HT1080 (cell line): ENCODE measurements at regions not wholly inside any gene's neighbourhood (a gene's known extent, or its start where the extent isn't known, plus 50 kb on each side); places are given as distances from the start of the nearest gene placed in this dataset.
"Not testable (repeated sequence)": the region's sequence is repeated elsewhere in the genome, so short reads cannot be mapped to it uniquely, and the experiment has no call there.

ENCODE experiments used
- DNase-seq: peaks from one replicate; pipeline ENCODE4 v3.0.0-alpha.2; 2015; ENCODE audit warnings: low read depth

DNA sequence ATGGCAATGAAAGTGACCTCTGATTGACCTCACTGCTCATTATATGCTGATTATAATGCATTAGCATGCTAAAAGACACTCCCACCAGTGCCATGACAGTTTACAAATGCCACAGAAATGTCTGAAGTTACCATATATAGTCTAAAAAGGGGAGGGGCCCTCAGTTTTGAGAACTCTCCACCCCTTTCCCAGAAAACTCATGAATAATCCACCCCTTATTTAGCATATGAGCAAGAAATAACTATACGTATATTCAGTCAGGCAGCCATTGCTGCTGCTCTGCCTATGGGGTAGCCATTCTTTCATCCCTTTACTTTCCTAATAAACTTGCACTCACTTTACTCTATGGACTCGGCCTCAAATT, 163.1 kb downstream of the ESM1 start:
- DNase-seq = no peak

DNA sequence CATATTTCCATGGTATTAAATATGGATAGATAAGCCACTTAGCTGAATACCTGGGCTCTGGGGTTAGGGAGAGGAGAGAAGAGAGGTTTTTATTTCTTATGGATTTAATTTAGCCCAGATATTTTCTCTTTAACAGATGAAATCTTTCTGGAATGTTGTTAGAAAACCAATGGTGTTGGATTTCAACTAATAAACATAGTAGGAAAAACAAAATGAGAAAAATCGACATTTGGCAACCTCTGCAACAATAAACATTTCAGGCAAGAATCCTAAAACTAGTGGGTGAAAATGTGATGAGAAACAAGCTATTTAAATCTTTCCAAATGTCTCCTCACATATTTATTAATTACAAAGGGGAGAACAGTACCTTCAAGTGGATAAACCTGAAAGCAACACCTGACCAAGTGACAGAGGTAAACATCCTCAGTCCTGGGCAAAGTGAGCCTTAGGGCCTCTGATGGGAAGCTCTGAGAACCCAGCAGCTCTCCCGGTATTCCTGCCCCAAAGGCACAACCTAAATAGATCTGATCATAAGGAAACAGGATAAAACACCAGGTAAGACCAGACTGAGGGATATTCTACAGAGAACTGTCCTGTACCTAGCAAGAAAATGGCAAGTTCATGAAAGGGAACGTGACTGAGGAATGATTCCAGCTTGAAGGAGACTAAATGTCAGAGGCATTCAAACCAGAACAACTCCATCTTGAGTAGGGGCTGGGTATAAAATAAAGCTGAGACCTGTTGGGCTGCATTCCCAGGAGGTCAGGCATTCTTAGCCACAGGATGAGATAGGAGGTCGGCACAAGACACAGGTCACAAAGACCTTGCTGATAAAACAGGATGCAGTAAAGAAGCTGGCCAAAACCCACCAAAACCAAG, 163.7 kb downstream of the ESM1 start:
- no peak for DNase-seq

DNA sequence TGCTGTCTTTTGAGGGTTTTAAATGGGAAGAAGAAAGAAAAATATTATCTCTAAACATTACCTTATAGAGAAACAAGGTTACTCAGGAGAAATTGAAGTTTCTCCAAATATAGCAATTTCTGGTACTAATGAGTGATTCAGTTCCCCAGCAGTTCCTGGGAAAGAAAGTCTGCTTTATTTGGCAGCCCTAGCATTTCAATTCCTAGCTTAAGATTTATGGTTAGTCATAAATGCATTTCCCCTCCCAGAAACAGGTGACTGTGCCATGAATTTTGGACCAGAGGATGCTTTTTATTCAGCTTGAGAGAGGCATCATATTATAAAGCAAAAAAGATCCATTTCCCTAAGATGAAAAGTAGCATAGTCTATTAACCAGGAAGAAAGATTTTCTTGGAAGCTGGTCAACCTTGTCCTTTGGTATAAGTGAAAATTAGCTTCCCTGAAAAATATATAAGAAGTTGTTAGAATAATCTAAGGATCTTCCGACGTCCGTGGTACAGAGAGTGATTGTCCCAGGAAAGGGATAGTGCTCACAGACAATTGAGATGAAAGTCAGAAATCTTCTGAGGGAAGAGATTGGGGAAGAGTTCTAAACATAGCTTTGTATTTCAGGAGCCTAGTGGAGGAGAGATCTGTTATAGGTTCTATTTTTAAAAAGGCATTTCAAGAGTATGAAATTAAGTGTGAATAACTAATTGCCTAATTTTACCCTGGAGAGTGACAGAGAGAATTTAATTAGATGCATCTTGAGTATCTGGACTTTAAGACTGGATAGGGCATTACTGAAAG, 164.9 kb downstream of the ESM1 start:
- DNase-seq = no peak

DNA sequence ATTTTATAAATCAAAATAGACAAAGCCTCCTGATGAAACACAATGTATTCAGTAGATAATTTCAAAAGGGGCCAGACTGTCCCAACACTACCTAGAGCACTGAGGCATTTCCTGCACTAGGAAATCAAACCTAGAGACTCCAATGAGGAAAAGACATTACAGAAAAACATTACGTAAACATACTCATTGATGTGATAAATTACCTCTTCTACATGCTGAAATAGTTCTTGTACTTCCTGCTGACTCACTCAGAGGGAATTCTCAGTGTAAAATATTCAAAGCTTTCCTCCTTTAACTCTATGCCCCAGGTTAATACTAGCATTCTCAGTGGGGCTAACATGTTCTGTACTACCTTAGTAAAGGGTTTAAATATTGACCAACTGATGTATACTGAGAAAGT, 178.0 kb downstream of the ESM1 start:
- DNase-seq = peak; percentile 76

DNA sequence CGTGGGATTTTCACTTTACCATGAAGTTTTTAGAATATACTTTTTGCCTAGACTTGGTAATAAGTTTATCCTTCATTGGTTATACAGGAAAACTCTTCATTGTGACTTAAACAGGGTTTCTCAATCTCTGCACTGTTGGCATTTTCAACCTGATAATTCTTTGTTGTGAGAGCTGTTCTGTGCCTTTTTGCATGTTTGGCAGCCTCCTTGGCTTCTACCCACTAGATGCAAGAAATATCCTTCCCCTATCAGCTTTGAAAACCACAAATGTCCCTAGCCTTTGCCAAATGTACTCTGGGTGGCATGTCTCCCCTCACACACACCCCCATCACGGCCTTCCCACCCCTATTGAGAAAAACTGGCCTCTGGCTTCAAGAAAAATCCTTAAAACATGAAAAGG, 180.9 kb downstream of the ESM1 start:
- no peak for DNase-seq

DNA sequence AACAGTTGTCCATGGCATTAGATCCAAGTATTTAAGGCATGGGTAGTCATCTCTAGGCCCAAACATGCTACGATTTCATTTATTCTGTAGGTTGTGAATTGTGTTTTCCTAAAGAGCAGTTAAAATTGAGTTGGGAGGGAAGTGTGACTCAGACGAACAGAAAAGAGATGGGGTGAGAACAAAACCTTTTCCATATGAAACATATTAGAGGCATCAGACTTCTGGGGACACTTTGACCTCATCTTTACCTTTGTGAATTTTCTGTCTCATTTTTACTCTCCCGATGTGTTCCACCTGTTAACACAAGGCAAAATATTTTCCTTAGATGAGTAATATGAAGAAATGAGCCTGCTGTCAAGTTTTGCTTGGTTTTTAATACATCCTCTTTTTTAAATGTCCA, 181.3 kb downstream of the ESM1 start:
- no peak for DNase-seq

DNA sequence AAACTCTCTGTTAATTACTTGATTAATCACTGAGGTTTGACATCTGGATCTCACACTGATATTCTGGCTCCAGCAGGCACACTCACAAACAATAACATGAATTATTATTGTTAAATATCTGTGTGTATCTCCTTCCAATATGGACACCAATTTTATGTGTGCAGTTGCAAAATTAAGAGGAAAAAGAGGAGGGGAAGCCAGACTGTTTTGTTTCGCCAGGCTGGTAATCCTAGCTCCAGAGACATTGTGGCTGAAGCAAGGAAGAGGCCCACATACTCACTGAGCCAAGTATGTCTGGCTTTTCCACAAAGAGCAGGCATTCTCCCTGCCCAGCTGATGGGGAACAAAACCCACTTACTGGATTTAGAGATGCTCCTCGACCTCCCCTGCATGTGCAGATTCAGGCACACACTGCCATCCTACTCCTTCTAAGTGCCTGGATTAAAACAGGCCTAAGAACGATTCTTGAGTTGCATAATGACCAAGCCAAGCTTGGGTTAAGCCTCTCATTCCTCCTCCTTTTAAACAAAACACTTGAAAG, 181.9 kb downstream of the ESM1 start:
- DNase-seq = no peak

DNA sequence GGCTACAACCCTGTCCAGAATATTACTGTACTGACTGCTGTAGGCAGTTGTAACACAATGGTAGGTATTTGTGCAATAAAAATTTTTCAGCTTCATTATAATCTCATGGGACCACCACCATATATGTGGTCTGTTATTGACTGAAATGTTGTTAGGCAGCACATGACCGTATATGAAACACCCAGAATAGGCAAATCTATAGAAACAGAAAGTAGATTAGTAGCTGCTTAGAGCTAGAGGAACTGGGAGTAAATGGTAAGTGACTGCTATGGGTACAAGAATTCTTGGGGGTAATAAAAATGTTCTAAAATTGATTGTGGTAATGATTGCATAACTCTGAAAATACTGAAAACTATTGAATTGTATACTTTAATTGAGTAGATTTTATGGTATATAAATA, 185.7 kb downstream of the ESM1 start:
- no peak for DNase-seq

DNA sequence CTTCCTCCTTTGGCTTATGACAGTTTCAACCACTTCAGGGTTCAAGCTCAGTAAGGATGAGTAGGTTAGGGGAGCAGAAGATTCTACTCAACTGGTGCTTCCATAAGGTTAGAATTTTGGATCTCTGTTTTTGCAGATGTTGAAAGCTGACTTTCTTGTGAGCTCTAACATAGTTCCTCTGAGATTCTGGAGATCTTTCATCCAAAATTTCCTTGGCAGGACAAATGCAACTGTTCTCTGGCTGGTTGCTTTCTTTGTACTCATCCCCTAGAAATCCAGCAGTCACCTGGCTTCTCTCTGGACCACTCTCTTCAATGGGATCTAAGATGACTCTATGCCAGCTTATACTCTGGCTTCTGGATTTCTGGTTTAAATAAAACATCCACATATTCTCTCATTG, 189.6 kb downstream of the ESM1 start:
- no peak for DNase-seq

DNA sequence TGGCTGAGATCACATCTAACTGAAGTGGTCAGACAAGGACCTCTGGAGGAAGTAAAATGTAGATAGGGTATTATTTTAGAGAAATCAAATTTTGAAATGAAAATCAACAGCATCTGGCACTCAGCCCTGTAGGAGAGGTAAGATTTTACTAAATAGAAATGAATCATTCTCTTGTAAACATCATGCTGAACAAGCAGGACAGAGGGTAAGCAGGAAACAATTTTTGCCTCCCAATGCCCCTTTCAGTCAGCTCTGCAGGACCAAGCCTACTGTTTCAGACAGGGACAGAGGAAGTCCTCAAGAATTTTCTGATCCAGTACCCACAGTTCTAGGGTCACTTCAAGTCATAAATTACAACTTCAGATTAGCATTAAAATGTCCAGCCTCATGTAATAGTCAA, 190.1 kb downstream of the ESM1 start:
- DNase-seq = no peak

DNA sequence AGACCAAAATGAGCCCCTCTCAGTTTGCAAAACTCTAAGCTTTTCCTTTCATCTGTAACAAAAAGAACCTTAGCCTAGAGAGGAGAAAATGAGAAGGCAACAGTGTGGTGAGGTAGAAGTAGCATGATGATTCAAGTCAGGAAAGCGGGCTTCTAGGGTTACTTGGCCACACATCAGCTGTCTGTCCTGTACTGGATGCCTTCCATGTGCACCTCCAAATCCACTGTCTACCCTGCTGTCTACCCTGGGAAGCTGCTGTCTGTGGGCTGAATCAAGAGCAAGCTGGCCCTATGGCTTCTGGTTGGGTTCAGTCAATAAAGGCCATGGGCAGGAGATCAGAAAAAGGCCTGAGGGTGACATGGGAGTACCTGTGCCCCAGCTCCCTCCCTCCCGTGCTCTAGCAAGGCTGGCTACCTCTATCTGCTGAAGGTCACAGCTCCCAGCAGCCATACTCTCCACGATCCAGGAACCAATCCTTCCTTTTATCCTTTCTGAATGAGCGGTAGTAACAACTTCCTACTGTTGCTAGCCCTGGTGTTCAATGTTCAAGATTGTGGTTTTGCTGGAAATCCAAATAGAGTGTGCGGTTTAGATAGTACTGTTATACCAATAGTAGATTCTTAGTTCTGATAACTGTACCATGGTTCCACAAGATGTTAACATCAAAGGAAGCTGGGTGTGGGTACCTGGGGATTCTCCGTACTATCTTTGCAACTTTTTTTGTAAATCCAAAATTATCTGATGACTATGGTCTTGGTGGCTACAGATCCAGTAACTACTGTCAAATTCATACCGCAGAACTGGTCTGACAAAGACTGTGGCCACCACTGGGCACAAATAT, 191.0 kb downstream of the ESM1 start:
- no peak for DNase-seq

DNA sequence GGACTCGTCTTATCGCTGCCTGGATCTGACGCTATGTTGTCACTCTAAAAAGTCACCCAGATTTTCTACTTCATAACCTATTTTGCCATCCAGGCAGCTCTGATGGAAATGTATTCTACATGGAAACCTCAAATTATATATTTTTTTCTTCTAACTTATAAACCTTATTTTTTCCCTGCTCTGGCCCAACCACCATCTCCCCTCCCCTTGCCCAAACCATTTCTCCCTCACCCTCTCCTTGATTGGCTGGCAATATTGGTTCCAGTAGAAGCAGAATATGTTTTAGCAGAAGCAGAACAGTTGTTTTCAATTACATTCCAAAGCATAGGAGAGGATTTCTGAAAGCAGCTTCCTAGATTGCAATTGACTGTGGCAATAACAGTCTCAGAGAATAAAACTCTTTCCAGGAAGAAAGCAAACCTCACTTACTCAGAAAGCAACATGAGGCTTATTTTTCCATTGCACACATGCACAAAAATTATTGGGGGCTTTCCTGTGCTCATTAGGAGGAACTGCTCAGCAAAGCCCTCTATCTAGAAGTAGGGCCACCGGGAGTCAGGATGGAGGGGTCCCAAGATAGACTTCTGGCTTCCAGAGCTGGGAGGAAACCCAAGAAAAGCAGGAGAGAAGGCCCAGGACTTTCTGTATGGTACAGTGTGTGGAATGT, 191.8 kb downstream of the ESM1 start:
- DNase-seq = no peak

DNA sequence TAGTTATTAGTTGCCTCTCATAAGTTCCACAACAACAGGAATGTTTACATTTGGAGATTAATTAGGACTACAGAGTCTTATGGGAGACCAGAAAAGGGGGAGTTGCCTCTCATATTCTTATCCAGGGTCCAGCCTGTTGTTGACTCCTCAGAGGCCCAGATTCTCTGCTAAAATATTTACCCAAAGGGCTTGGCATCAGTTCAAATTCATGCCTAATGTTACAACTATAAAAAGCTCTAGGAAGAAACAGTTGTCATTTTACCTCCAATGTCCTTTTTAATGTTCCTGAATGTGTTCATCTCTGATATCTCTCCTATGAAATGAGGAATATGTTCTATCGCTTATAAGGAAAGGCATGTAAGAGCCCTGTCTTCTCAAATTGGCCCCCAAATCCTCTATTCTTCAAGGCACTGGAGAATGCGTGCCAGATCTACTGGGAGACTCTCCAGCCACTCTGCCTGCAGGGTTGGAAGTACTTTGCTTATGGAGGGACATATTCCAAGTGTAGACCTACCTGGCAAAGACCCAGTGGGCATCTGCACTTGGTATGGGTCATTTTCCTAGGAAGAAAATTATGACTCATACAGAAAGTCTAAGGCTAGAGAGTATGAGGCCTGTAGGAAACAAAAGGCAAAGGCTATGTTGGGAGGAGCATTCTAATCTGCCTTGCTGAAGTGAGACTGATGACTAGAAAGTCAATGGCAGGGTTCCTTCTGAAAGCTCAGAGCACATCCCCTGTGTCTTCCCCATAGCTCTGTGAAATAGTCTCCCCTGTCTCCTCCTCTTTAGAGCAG, 192.6 kb downstream of the ESM1 start:
- peak; percentile 32 for DNase-seq

DNA sequence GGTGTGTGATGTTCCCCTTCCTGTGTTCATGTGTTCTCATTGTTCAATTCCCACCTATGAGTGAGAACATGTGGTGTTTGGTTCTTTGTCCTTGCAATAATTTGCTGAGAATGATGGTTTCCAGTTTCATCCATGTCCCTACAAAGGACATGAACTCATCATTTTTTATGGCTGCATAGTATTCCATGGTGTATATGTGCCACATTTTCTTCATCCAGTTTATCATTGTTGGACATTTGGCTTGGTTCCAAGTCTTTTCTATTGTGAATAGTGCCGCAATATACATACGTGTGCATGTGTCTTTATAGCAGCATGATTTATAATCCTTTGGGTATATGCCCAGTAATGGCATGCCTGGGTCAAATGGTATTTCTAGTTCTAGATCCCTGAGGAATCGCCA, 197.5 kb downstream of the ESM1 start:
- not testable (repeated sequence) for DNase-seq

DNA sequence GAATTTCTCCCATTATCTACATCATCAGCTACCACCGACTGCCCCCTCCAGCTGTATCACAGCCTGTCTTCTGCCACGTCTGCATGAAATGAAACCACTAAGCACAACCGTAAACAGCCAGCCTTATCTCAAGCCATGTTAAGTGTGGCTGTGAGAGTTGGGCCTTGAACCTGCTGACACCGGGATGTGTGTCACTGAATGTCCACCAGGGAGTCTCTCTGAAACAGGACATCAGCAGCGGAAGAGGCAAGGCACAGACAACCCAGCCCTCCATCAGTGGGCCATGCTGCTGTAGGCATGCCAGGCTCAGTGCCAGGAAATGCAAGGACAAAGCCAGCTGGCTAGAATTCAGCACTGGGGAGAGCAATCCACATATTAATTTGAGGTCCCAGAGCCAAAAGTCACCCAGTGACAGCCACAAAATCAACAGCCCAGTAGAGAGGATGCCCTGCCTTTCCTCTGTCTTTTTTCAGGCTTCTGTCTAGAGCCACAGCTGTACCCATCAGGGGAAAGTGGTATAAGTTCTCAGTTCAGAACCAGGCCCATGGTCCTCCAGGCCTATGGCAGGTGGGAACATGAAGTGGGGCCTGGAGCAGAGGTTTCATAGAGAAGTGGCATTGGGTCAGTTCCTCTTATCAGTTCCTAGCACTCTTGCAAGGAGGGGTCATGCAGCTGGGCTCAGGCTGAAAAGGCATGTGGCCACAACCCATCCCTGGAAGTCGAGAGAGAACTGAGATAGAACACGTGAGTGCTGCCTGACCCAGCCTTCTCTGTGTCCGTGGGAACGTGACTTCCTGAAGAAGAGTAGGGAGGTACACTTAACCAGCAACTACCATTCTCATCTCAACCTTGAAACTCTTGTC, 199.4 kb downstream of the ESM1 start:
- DNase-seq = no peak

DNA sequence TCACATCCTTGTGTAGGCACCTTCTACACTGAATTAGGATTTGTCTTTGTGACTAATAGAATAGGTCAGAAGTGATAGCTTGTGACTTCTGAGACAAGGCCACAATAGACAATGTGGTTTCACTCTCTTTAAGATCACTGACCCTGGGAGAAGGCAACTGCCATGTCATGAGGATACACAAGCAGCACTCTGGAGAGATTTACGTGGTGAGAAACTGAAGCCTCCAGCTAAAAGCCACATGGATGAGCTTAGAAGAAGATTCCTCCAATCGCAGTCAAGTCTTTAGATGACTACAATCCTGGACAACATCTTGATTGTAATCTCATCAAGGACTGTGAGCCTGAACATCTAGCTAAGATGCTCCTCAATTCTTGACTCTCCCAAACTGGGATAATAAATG, 206.6 kb downstream of the ESM1 start:
- DNase-seq = no peak

DNA sequence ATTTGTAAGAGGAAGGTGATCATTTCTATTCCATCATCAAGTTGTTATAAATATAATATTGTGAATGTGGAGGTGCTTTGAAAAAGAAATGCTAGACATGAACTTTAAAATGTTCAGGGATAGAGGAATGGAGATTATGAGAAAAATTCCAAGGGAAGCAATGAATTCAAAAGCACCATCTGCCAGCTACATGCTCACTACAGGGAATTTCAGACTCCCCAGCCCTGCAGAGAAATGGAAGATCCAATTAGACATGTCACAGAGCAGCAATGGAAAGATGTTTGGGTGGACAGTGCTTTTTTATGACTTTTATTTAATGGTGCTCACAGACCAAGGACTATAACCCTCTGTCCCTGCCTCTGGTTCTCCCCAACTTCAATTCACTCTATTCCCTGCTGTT, 209.7 kb downstream of the ESM1 start:
- DNase-seq = no peak

DNA sequence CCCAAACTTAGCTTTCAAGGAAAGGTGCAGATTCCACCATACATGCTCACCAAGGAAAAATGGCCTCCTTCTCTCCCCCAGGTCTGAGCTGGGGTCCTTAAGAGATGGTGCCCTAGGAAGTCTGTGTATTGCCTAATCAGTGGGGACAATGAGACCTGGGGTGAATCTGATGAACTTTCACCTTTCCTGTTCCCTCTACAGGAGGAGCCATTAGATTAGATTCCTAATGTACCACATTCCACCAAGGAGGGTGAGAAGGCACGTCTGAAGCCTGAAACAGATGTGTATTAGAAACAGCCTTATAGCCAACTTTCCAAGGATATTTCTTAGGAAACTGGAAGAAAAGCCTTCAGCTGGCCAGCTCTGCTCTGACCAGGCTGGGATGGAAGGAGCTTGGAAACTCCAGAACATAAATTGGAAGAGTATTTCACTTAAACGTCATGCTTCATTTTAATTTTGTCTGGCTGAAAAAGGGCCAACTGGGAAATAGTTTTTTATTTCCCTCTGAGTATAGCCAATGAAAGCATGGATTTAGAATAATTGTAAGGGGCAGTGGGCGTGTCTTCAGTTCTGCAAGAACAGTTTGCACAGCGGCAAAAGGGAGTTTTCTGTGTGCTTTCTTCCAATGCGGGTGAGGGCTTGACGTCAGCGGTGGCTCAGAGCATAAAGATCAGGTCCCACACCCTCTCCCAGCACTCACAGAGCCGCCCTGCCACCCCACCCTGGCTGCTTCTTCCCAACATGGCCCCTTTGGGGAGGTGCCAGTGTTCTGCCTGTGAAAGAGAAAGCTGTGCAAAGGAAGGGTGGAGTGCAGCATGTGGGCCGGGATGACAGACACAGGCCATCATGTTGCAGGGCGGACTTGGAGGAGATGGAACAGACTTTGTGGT, 210.9 kb downstream of the ESM1 start:
- DNase-seq = no peak
